OCI-LY7 (cell line): ENCODE measurements at regions not wholly inside any gene's neighbourhood (a gene's known extent, or its start where the extent isn't known, plus 50 kb on each side); places are given as distances from the start of the nearest gene placed in this dataset.

ENCODE experiments used
- BruUV-seq: library from RNA; stranded (reverse); fragments of 400-500 nt; replicated peaks from 2 replicates; lab custom pipeline; 2021; lab: Mats Ljungman, UMichigan
- CTCF ChIA-PET: fragments of 300-600 bp; sonication (Branson Sonifier 250); formaldehyde crosslinking; loops from one replicate; lab custom pipeline; 2022; ENCODE audit warnings: antibody characterized with exemption; ENCODE audit not compliant: unreplicated experiment; lab: Charles Lee
- POLR2A ChIA-PET: fragments of 300-600 bp; sonication (Branson Sonifier 250); formaldehyde crosslinking; loops from one replicate; lab custom pipeline; 2022; ENCODE audit warnings: antibody characterized with exemption; lab: Charles Lee
- DNase-seq: peaks from one replicate; pipeline ENCODE4 v3.0.0-alpha.2; 2015; ENCODE audit warnings: low spot score
- H2AFZ ChIP-seq: fragments of 200-600 bp; sonication (generic), shearing (Covaris generic); 2 replicates; pipeline ENCODE4 v1.6.1; 2014; ENCODE audit warnings: mild to moderate bottlenecking, antibody characterized with exemption, low read length, moderate library complexity
- H3K27ac ChIP-seq: fragments of 200-600 bp; sonication (generic); 2 replicates; pipeline ENCODE4 v1.5.1; 2014; ENCODE audit warnings: mixed run types, low read depth, mild to moderate bottlenecking, moderate library complexity, low read length, inconsistent platforms; ENCODE audit not compliant: poor library complexity, severe bottlenecking
- H3K36me3 ChIP-seq: fragments of 200-600 bp; sonication (generic); 2 replicates; pipeline ENCODE4 v1.6.1; 2014; ENCODE audit warnings: mild to moderate bottlenecking, antibody characterized with exemption, low read length, moderate library complexity, mixed read lengths; ENCODE audit not compliant: insufficient read depth
- H3K4me1 ChIP-seq: fragments of 200-600 bp; sonication (generic); 2 replicates; pipeline ENCODE4 v1.5.1; 2014; ENCODE audit warnings: mild to moderate bottlenecking, low read length; ENCODE audit not compliant: insufficient read depth, poor library complexity, severe bottlenecking
- H3K4me2 ChIP-seq: fragments of 200-600 bp; sonication (generic); 2 replicates; pipeline ENCODE4 v1.6.1; 2014; ENCODE audit warnings: mild to moderate bottlenecking, low read length
- H3K4me3 ChIP-seq: fragments of 200-600 bp; sonication (generic); 2 replicates; pipeline ENCODE4 v1.5.1; 2014; ENCODE audit warnings: mild to moderate bottlenecking, low read depth, low read length; ENCODE audit not compliant: poor library complexity, severe bottlenecking
- H3K79me2 ChIP-seq: fragments of 200-600 bp; sonication (generic); 2 replicates; pipeline ENCODE4 v1.6.1; 2016; ENCODE audit warnings: low read depth, mild to moderate bottlenecking, low read length, moderate library complexity, mixed read lengths; ENCODE audit not compliant: insufficient read depth
- H3K9me2 ChIP-seq: fragments of 200-600 bp; sonication (generic); 2 replicates; pipeline ENCODE4 v1.6.1; 2016; ENCODE audit warnings: mild to moderate bottlenecking, low read length, mixed read lengths; ENCODE audit not compliant: insufficient read depth
- H3K9me3 ChIP-seq: fragments of 200-600 bp; sonication (generic); 2 replicates; pipeline ENCODE4 v1.6.1; 2014; ENCODE audit warnings: mild to moderate bottlenecking, mixed run types, low read length, mixed read lengths
- H4K20me1 ChIP-seq: fragments of 200-600 bp; sonication (generic); 2 replicates; pipeline ENCODE4 v1.6.1; 2014; ENCODE audit warnings: mild to moderate bottlenecking, antibody characterized with exemption, low read length, moderate library complexity, mixed read lengths; ENCODE audit not compliant: insufficient read depth
- EZH2phosphoT487 ChIP-seq: fragments of 200-600 bp; sonication (generic); IDR thresholded peaks from 2 replicates; pipeline ENCODE4 v1.6.1; 2018; ENCODE audit warnings: low read depth, borderline replicate concordance, mild to moderate bottlenecking, mixed run types, antibody characterized with exemption, low read length, moderate library complexity, mixed read lengths
- intact Hi-C: fragments of 100-400 bp; cut with micrococcal nuclease; formaldehyde crosslinking; loops from one replicate; pipeline ENCODE4 v1.10.0; 2022; ENCODE audit not compliant: unreplicated experiment
- TF ChIP-seq, protein P1 (sequence below): fragments of 200-600 bp; sonication (generic); conservative IDR thresholded peaks from 2 replicates; pipeline ENCODE4 v1.5.1; 2014; ENCODE audit warnings: mild to moderate bottlenecking, antibody characterized with exemption, low read length, moderate library complexity, mixed read lengths

DNA sequence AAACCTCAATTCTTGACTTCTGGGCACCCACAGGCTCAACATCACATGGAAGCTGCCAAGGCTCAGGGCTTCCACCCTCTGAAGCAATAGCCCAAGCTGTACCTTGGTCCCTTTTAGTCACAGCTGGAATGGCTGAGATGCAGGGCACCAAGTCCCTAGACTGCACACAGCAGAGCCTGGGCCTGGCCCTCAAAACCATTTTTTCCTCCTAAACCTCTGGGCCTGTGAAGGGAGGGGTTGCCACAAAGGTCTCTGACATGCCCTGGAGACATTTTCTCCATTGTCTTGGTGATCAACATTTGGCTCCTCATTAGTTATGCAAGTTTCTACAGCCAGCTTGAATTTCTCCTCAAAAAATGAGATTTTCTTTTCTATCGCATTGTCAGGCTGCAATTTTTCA lies 382.7 kb upstream of the RASGEF1B start:
- Histone ChIP-seq H3K27ac (no peak overlapping the region), H3K4me3 (no peak overlapping the region), H3K36me3 (no peaks in the 10 kb centered on the region), H3K4me2 (no peak overlapping the region), H3K9me3 (no peaks in the 10 kb centered on the region), H3K9me2 (no peaks in the 10 kb centered on the region), H3K79me2 (no peaks in the 10 kb centered on the region), H2AFZ (no peak overlapping the region), H3K4me1 (no peaks in the 10 kb centered on the region), H4K20me1 (no peaks in the 10 kb centered on the region)
- no peak for DNase-seq
- intact Hi-C loops: no loop called here
- ChIA-PET CTCF (interaction anchor here (0.5 kb wide), 1 partner anchor 40 kb away, joined by 3 read pairs; no protein-coding TSS in a partner anchor), POLR2A (no interaction called here)
- no TSS peak for BruUV-seq
- TF ChIP-seq, protein P1, sequence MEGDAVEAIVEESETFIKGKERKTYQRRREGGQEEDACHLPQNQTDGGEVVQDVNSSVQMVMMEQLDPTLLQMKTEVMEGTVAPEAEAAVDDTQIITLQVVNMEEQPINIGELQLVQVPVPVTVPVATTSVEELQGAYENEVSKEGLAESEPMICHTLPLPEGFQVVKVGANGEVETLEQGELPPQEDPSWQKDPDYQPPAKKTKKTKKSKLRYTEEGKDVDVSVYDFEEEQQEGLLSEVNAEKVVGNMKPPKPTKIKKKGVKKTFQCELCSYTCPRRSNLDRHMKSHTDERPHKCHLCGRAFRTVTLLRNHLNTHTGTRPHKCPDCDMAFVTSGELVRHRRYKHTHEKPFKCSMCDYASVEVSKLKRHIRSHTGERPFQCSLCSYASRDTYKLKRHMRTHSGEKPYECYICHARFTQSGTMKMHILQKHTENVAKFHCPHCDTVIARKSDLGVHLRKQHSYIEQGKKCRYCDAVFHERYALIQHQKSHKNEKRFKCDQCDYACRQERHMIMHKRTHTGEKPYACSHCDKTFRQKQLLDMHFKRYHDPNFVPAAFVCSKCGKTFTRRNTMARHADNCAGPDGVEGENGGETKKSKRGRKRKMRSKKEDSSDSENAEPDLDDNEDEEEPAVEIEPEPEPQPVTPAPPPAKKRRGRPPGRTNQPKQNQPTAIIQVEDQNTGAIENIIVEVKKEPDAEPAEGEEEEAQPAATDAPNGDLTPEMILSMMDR: no peak
- TF ChIP-seq EZH2phosphoT487: no peak

DNA sequence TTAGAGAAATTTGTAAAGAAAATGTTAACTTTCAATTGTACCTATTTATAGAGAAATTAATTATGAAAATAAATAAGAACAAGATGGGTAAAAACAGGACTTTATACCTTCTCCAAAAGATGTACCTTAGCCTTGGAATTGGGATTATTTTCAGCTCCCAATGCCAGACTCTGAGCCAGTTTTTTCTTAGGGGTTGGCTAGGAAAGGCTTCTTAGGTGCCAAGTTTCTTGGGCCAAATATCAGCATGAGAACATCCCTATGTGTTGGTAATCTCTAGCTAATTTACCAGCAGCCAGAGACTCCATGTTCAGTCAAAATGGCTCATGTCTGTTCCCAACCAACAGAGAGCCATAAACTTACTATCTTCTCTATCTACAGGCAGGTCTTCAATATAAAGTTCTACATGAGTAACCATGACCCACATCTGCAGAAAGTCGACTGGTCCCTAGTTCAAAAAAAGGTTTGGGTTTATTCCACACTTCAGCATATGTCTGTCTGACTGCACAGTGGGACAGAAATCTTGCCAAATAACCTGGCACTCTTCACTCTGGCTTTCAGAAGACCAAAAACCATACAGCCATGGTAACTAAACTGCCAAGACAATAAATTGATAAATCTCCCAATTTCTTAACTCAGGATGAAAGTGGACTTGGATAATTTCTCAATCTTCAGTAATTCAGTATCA lies 380.5 kb upstream of the RASGEF1B start:
- CTCF ChIA-PET: no interaction called here
- no peaks in the 10 kb centered on the region for H3K4me1 ChIP-seq
- TF ChIP-seq, protein P1: no peak
- TF ChIP-seq EZH2phosphoT487: no peak
- H3K4me3 ChIP-seq: no peak overlapping the region
- no peaks in the 10 kb centered on the region for H3K9me3 ChIP-seq
- H4K20me1 ChIP-seq: no peaks in the 10 kb centered on the region
- no peak overlapping the region for H2AFZ ChIP-seq
- intact Hi-C loops: no loop called here
- H3K4me2 ChIP-seq: no peak overlapping the region
- no peaks in the 10 kb centered on the region for H3K36me3 ChIP-seq
- H3K79me2 ChIP-seq: no peaks in the 10 kb centered on the region
- POLR2A ChIA-PET: interaction anchor here (0.5 to 0.6 kb wide), 2 partner anchors 173 to 1494 kb away, joined by 3 read pairs; no protein-coding TSS in a partner anchor
- no peak for DNase-seq
- no peaks in the 10 kb centered on the region for H3K9me2 ChIP-seq
- H3K27ac ChIP-seq: no peak overlapping the region
- BruUV-seq: no TSS peak

DNA sequence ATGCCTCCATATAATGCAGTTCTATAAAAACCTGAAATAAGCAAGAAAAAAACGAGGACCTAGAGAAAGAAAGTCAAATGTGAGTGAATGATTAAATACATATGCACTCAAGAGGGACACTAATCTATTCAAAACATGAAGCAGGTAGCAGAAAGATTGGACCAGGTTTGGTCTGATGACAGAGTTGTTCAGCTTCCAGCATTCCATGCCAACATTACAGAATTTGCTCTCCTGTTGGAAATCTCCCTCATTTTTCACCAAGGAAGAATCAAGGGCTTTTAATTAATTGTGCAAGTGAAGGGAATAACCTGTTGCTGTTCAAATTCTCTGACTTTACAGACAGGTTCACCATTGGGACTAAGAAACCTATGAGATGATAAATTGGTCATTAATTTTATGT lies 379.0 kb upstream of the RASGEF1B start:
- Histone ChIP-seq H4K20me1 (no peaks in the 10 kb centered on the region), H3K4me1 (no peaks in the 10 kb centered on the region), H3K79me2 (no peaks in the 10 kb centered on the region), H3K4me2 (no peak overlapping the region), H3K9me2 (no peaks in the 10 kb centered on the region), H3K9me3 (no peaks in the 10 kb centered on the region), H3K4me3 (no peak overlapping the region), H2AFZ (no peak overlapping the region), H3K27ac (no peak overlapping the region), H3K36me3 (no peaks in the 10 kb centered on the region)
- no TSS peak for BruUV-seq
- POLR2A ChIA-PET: no interaction called here
- CTCF ChIA-PET: no interaction called here
- DNase-seq: no peak
- intact Hi-C loops: no loop called here
- TF ChIP-seq, protein P1: no peak
- no peak for TF ChIP-seq EZH2phosphoT487
